ENCODE measurements at regions not wholly inside any gene's neighbourhood (a gene's known extent, or its start where the extent isn't known, plus 50 kb on each side); places are given as distances from the start of the nearest gene placed in this dataset.

DNA sequence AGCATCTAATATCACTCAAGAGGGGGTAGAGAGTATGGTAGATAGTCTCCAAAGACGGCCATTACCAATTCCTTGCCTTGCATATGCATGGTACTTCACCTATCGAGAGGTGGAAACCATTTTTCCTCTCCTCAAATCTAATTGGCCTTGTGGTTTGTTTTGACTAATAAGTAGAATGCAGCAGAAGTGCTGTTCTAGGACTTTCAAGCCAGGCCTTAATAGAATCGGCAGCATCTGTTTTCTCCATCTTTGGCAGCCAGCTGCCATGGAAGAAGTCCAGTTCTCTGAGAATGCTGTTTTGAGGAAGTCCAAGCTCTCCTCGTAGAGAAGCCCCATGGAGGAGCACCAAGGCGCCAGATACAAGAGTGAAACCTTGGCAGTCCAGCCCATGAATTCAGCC, 59.1 kb upstream of the RASGRP1 start:
- H3K4me3 ChIP-seq (ENCODE audit: low read depth, low read length) = no peak overlapping the region
- TF ChIP-seq, protein P1, sequence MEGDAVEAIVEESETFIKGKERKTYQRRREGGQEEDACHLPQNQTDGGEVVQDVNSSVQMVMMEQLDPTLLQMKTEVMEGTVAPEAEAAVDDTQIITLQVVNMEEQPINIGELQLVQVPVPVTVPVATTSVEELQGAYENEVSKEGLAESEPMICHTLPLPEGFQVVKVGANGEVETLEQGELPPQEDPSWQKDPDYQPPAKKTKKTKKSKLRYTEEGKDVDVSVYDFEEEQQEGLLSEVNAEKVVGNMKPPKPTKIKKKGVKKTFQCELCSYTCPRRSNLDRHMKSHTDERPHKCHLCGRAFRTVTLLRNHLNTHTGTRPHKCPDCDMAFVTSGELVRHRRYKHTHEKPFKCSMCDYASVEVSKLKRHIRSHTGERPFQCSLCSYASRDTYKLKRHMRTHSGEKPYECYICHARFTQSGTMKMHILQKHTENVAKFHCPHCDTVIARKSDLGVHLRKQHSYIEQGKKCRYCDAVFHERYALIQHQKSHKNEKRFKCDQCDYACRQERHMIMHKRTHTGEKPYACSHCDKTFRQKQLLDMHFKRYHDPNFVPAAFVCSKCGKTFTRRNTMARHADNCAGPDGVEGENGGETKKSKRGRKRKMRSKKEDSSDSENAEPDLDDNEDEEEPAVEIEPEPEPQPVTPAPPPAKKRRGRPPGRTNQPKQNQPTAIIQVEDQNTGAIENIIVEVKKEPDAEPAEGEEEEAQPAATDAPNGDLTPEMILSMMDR (IDR thresholded peaks at IDR 0.05; ENCODE audit: low read depth, low read length) = no peak

DNA sequence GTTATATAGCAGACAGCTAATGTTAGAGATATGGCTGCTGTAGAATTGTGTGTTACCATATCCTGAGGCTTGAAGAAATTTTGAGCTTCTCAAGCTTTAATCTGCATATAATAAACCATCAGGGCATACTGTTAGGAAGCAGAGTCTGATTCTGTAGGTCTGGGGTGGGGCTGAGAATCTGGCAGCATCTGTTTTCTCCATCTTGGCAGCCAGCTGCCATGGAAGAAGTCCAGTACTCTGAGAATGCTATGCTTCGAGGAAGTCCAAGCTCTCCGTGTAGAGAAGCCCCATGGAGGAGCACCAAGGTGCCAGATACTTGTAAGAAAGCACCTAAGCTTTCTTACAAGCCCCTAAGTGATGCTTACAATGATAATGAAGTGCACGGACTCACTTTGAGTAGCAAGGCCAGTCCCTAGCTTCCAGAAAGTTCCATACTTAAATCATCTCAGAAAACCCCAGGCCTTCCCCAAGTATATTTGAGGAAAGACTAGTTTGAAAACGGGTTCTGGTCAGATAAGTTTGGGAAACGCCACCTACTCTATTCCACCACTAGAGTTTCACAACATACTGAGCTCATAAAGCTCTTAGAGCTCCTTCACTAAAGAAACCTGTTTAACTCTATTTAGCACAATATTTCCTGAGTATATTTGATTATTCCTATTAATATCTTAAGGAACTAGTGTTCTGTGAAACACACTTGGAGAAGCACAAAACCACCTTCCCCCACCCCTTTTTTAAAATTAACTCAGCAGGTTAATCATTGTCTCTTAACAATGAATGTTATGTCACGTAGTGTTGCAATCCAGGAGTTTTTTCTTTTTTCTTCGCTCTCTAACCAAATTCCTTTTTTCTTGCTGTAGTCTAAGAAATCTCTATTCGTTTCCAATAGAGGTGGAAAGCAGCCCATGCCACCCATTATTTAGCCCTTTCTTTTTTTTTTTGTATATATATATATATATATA, 59.9 kb upstream of the RASGRP1 start:
- TF ChIP-seq, protein P1 (IDR thresholded peaks at IDR 0.05; ENCODE audit: low read depth, low read length) = no peak
- no peak overlapping the region for H3K4me3 ChIP-seq (ENCODE audit: low read depth, low read length)

DNA sequence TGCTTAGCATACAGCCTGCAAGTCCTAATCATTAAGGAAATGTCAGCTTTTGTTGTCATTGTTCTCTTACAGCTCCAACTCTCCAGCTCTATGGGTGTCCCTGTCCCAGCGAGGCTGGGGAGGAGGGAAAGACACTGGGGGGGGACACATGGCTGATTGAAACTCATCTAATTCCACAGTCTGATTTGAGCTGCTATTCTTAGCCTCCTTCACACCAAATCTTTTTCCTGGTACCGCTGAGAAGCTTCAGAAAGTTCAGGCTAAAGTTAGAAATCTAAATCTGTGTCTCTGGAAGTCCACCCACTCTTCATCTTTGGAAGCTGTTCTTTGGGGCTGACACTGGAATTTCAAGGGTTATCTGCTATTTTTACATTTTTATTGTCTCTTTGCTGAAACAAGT, 61.3 kb upstream of the RASGRP1 start:
- TF ChIP-seq, protein P1 (IDR thresholded peaks at IDR 0.05; ENCODE audit: low read depth, low read length) = no peak
- no peak overlapping the region for H3K4me3 ChIP-seq (ENCODE audit: low read depth, low read length)

DNA sequence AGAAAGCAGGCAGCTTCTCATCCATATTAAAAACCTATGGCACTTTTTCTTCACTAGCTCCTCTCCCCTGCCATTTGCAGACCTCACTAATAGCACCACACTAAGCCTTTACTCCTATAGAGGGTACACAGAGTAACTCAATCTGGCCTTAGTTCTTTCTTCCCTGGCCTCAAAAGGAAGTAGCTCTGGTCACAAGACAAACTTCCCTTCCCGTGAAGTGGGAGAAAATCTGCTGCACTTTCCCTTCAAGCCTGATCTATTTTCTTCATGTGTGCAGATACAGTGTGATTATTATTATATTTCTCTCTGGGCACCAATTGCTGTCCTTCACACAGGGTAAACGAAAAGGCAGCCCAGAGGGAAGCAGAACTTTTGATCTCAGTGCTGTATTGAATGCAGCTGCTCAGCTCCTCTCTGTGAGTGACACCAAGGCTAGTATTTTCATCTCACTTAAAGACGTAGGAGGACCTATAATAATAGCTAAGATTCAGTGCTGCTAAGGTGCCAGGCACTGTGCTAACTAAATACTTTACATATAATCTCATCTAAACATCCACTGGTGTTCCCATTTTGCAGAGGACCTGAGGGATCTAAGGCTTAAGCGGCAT, 61.9 kb upstream of the RASGRP1 start:
- TF ChIP-seq, protein P1 (IDR thresholded peaks at IDR 0.05; ENCODE audit: low read depth, low read length) = no peak

DNA sequence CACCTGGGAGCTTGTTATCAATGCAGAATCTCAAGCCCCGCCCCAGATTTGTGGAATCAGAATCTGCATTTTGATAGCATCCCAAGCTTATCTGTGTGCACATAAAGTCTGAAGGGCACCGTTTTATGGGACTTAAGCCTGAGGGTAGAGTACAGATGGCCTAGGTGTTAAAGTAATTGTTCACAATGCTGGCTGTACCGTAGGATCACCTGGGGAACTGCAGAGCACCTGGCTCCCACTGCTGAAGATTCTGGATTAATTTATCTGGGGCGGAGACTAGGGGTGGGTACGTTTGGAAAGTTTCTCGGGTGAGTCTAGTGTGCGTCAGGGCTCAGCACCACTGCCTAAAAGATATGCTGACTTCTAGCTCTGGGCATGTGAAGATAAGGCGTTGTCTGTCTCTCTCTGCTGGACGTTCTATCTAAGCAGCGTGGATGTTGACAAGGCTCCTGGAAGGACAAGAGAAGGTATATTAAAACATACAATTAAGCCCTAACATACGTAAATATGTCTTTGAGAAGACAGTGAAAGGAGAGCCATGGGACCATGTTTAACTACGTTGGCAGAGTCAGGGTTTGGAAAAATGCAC, 63.2 kb upstream of the RASGRP1 start:
- H3K4me3 ChIP-seq (ENCODE audit: low read depth, low read length) = no peak overlapping the region
- TF ChIP-seq, protein P1 (IDR thresholded peaks at IDR 0.05; ENCODE audit: low read depth, low read length) = no peak

More for the DNA sequence above, 61.9 kb upstream of the RASGRP1 start:
- no peak overlapping the region for H3K4me3 ChIP-seq (ENCODE audit: low read depth, low read length)

DNA sequence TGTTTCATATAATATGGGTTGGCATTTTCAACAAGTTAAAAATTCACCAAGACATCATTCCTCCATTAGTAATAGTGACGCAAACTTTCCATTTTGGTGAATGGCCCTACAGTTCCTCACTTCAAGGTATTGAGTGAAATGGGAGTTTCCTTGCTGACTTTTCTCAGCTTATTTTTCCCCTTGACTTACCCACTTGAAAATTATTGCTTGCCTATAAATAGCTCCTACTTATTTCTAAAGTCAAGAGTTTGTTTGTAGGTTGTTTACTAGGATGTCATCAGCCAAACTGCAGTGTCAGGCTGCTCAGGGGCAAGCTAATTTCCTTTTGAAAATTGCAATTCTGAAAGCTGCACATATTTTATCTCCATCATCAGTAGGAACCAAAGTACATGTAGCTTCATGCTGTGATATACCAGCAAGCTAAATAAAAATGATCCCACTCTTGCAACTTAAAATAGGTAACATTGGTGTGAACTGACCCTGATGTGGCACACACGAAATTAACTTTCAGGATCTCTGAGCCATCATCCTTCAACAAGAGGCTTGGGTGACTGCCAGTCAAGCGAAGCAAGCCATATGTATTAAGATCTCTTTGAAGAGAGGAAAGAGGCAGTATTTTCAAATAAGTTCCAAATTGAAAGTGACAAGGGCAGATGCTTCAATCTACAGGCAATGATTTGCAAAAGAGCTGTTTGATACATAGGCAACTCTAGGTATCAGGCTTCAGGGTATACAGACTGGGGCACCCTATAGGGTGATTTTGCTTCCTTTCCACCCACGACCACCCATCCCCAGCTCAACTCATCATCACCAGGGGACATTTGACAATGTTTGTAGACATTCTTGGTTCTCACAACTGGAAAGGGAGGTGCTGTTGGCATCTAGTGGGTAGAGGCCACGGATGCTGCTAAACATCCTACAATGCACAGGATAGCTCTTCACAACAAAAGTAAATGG, 66.8 kb upstream of the RASGRP1 start:
- TF ChIP-seq, protein P1 (IDR thresholded peaks at IDR 0.05; ENCODE audit: low read depth, low read length) = no peak
- H3K4me3 ChIP-seq (ENCODE audit: low read depth, low read length) = no peak overlapping the region

All from WI38 (cell line).